ENCODE measurements at regions not wholly inside any gene's neighbourhood (a gene's known extent, or its start where the extent isn't known, plus 50 kb on each side); places are given as distances from the start of the nearest gene placed in this dataset.
A peak's percentile ranks its signal among the peaks of the same experiment; 100 is the strongest.
"Not testable (repeated sequence)": the region's sequence is repeated elsewhere in the genome, so short reads cannot be mapped to it uniquely, and the experiment has no call there.

DNA sequence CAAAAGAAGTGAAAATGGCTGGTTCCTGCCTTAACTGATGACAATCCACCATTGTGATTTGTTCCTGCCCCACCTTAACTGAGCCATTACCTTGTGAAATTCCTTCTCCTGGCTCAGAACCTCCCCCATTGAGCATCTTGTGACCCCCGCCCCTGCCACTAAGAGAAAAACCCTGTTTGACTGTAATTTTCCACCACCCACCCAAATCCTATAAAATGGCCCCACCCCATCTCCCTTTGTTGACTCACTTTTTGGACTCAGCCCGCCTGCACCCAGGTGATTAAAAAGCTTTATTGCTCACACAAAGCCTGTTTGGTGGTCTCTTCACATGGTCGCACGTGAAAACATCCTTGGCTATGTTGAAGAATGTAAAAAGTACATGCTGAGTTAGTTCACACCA lies 197.6 kb upstream of the FBN2 start:
- not testable (repeated sequence) for DNase-seq (ENCODE audit: low read depth)

DNA sequence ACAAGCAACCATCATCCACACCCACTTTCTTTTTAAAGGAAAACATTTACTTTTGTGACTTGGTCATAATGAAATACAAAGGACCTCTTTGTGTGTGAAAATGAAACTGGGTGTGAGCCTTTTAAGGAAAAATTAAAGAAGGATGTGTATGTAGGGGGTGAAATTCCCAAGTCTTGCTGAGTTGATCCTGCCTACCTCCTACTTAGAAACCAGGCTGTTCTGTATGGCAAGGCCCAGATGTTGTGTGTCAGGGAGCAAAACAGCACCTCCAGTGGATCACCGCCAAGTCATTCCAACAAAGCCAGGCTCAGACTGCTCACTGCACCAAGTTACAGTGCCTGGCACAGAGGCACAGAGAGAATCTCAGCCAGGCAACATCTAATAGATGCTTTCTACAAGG lies 198.5 kb upstream of the FBN2 start:
- no peak for DNase-seq (ENCODE audit: low read depth)

DNA sequence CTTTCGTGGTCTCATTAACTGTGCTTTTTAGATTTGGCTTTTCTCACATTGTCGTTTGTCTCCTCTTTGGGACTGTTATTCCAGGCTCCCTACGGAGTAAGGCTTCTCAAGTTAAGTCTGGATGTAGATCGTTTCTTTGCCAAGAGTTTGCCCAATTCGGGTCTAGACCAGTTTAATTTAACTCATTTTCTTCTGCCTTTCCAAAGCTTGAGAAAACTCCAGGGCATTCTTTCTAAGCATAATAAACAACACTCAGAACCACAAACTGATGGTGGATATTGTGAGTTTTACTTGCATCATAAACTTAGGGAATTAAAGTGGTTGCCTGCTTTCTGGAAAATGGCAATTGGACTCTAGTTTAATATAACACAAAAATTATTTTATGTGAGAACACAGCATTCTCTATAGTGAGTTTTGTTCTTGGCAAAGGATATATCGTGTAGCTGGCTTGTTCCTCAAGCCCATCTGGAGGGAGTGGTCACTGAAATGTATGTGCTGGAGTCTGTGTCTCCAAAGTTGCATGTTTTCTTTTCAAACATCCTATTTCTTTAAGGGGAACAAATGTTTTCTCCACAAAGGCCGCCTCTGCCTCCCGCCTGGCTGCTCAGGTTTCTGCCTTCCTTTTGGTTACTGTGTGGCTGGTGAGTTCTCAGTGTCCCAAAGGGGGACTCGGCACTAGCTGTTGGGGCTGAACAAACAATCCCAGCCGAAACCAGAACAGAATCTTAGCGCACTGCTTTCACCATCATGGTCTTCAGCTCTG lies 211.3 kb upstream of the FBN2 start:
- DNase-seq (ENCODE audit: low read depth) = no peak

- no peak for DNase-seq (ENCODE audit: low read depth)
Observed at GRCh38 chr5:128750155-128750554, 212.1 kb upstream of the FBN2 start.

GRCh38 chr5:128757196-128757959 lies 207.9 kb upstream of the SLC27A6 start:
- DNase-seq (ENCODE audit: low read depth) = no peak

- DNase-seq (ENCODE audit: low read depth) = no peak
Observed at GRCh38 chr5:128762661-128763306, 202.5 kb upstream of the SLC27A6 start.

DNA sequence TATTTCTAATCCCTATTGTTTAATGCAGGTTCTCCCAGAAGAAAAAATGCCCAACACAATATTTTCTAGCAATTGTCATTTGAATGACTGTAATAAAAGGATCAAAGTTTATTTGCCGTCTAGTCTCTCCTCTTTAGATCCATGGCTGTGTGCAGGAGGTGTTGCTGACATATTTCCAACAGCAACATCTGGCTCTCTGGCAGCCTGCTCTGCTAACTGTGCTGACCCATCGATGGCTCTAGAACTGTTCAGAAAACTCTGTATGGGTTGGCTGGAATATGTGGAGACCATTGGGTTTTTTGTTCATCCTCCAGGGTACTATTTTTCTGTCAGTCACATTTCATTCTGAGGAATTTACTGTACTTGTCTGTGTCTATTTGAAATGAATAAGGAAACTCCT lies 202.0 kb upstream of the SLC27A6 start:
- DNase-seq (ENCODE audit: low read depth) = no peak

DNA sequence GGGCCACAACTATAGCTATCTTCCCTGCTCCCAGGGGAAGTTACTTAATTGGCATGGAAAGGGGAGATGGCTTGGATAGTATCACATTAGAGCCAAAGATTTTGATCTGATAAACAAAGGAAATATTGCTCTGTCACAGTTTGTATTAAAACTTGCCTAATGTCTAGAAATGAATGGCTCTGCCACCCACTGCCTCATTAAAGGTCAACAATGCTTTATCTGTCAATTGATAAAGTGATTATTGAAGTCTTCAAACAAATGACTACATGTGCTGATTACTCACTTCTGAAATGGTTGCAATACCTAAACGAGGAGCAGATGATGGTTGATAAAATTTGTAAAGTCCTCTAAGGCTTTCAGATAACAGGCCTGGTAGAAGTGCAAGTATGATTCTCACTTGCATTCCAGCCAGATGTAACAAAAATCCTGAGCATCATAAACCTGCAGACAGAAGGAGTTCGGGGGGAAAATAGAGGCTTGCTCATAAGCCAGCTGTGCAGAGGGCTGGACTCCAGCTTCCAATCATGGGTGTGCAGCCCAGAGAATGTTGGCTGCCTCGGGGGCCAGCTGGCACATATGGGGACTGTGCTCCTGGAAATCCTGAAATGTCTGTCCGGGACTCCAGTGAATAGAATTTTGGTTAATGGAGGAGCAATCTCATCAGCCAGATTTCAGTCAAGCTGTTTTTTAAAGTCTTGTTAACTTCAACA lies 200.5 kb upstream of the SLC27A6 start:
- no peak for DNase-seq (ENCODE audit: low read depth)

DNA sequence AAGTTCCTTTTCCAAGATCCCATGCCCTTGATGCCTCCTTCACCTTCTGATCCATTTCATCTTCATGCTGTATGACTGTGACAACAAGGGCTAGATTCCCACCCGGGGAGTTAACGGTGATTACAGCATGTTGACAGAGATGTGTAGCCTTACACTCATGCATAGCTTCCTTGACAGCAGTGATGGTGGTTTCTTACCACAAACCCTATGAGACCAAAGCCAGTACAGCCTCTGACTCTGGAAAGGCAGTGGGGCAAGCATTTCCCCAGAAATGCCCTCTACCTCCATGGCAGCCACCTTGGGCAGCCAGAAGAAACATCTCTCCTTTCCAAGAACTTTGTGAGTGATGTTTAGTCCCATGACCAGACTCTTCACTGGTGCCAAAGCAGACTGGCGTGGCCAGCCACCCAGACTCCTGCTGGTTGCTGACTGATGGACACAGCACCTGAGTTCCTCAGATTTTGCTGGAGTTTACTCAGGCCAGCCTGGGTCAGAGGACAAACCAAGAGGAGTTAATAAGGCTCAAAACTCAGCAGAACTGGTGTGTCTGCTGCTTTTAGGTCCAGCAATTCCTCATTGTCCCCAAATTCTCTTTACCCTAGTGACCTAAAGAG lies 199.7 kb upstream of the SLC27A6 start:
- DNase-seq (ENCODE audit: low read depth) = no peak

GRCh38 chr5:128766406-128766805 lies 198.9 kb upstream of the SLC27A6 start:
- no peak for DNase-seq (ENCODE audit: low read depth)

DNA sequence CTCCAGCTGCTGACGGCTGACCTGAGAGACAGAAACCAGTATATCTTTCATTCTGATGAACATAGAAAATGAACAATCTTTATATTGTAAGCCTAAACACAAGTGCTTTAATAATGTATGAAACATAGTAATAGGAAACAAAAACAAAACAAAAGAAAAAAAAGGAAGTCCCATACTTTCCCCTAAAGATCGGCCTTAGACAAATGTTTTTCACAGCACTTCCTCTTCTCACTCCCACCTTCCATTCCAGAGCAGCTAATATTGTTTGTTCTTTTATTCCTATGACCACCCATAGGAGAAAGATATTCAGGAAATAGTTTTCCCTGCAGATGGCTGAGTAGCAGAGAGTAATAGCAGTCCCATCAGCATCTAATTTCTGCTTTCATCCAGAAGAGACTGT lies 194.4 kb upstream of the SLC27A6 start:
- no peak for DNase-seq (ENCODE audit: low read depth)

- DNase-seq (ENCODE audit: low read depth) = no peak
Observed at GRCh38 chr5:128772356-128772755, 192.9 kb upstream of the SLC27A6 start.

DNA sequence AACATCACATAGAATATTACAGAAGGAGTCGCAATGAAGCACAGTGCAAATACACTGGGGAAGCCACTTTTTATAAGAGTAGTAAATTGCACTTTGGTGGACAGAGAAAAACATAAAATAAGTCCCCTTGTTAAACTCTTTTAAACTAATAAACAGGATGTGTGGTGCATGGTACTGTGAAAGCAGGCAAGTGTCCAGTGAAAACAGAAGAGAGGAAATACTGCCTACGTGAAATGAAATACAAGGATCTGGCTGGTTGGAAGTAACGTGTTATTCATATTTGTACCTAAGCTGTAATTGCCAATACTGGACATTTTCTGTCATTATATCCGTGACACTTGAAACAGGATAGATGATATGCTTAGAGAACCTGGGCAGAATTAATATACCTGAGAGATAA lies 191.9 kb upstream of the SLC27A6 start:
- no peak for DNase-seq (ENCODE audit: low read depth)

- DNase-seq (ENCODE audit: low read depth) = no peak
Observed at GRCh38 chr5:128774605-128775004, 190.7 kb upstream of the SLC27A6 start.

DNA sequence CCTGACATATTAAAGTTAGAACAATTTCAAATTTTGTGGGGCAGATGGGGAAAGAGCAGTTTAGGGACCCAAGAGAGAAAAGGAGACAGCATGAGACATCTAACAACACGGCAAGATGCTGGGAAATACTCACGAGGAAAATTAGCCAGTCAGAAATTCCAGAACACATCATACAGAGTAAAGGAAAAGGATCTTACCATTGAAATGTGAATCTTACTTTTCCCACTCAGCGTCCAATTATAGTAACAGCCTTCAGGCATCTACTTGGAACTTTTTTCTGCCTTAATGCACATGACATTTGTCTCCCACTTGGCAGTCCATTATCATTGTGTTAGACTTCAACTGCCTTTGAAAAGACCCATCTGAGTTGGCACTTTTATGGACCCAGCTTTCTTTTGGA lies 189.7 kb upstream of the SLC27A6 start:
- no peak for DNase-seq (ENCODE audit: low read depth)

DNA sequence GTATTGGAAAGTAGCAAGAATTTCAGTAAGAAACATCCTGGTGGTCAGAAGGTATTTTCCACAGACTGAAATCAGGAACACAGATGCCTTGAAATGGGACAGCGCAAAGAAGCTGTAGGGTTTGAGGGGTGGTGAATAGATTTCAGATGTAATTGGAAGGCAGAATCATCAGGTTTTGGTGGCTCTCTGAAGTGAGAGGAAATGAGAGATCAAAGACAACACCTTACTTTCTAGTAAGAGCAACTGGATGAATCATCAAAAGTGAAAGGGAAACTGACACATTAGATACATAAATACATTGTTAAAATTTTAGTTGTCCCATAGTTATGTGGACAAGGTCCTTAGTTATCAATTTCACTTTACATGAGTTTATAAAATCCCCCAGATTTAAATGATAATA lies 188.2 kb upstream of the SLC27A6 start:
- no peak for DNase-seq (ENCODE audit: low read depth)

- DNase-seq (ENCODE audit: low read depth) = no peak
Observed at GRCh38 chr5:128778474-128778873, 186.8 kb upstream of the SLC27A6 start.

GRCh38 chr5:128782446-128782845 lies 182.8 kb upstream of the SLC27A6 start:
- DNase-seq (ENCODE audit: low read depth) = peak; percentile 31

GRCh38 chr5:128784726-128785125 lies 180.6 kb upstream of the SLC27A6 start:
- DNase-seq (ENCODE audit: low read depth) = no peak

GRCh38 chr5:128791312-128791711 lies 174.0 kb upstream of the SLC27A6 start:
- no peak for DNase-seq (ENCODE audit: low read depth)

DNA sequence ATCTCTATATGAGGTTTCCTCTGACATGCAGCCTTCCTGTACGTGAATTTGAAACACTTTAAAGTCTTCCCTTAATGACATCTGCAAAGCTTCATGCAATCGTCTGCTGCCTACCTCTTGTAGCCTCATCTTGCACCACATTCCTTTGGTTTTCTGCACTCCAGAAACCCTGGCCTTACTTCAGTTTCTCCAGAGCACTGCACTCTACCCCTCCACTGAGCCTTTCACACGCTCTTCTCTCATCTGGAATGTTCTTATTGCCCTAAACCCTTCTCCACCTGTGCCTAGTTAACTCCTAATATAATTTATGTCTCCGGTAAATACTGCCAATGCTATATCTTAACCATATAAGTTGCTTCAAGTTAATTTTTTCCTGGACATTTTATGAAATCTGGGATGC lies 168.8 kb upstream of the SLC27A6 start:
- DNase-seq (ENCODE audit: low read depth) = no peak

DNA sequence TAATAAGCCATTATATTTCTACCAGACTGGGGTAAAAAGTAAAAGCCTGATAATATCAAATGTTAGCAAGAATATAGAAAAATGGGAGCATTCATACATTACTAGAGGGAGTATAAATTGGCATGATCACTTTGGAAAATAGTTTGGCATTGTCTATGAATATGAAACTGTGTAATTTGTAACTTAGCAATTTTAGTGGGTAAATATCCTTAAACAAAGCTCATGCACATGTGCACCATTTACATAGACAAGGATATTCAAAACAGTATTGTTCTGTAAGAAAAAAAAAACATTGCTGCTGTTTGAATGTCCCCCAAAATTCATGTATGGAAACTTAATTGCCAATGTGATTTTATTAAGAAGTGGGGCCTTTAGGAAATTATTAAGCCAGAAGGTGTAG lies 166.4 kb upstream of the SLC27A6 start:
- no peak for DNase-seq (ENCODE audit: low read depth)

Data from HS-27A (cell line).